K562 (cell line): ENCODE measurements at regions not wholly inside any gene's neighbourhood (a gene's known extent, or its start where the extent isn't known, plus 50 kb on each side); places are given as distances from the start of the nearest gene placed in this dataset.
A peak's percentile ranks its signal among the peaks of the same experiment; 100 is the strongest.

Experiments used
- ATAC-seq: fragments of 200-7000 bp; cut with Tn5 transposase; 3 replicates; pipeline ENCODE4 v1.9.1; 2020; ENCODE audit warnings: moderate library complexity
- BruUV-seq: library from RNA; stranded (reverse); fragments of 400-500 nt; replicated peaks from 2 replicates; lab custom pipeline; 2021; lab: Mats Ljungman, UMichigan
- CTCF ChIA-PET: fragments of 300-600 bp; formaldehyde crosslinking; extraction: SDS; loops from one replicate; lab custom pipeline; 2021; ENCODE audit warnings: low intra/inter-chr PET ratio; lab: Yijun Ruan, JAX
- POLR2A ChIA-PET: fragments of 300-600, 350-650 bp; sonication (Branson Sonifier 250); formaldehyde crosslinking; extraction: SDS; loops from one replicate; lab custom pipeline; 2021; ENCODE audit warnings: antibody characterized with exemption, inconsistent platforms; lab: Yijun Ruan, JAX
- DNase-seq, 4 experiments: peaks; one replicate each; pipeline versions ENCODE4 v3.0.0 to v3.0.0-alpha.2; 2011 to 2018; ENCODE audit warnings: low spot score in 3 of 4, mixed read lengths in 3 of 4; ENCODE audit errors: extremely low read depth in 1 of 4
- FAIRE-seq: peaks from 2 replicates; lab custom pipeline; 2011; peaks lifted over from hg19 to GRCh38; lab: Jason Lieb, UNC
- H2AFZ ChIP-seq: 2 replicates; pipeline ENCODE4 v1.6.0; 2011; ENCODE audit warnings: low read depth, low read length, control low read depth, inconsistent platforms
- H3K27ac ChIP-seq: fragments of 200-600 bp; 3 replicates; pipeline ENCODE4 v1.8.0; 2011; ENCODE audit warnings: low read depth, mild to moderate bottlenecking, control low read depth, inconsistent platforms, low read length, moderate library complexity, mixed read lengths; ENCODE audit errors: extremely low read depth
- H3K27me3 ChIP-seq, 2 experiments: fragments of 300-600 bp in 1 of 2; 2 replicates in 1 of 2; 3 replicates in 1 of 2; pipeline versions ENCODE4 v1.6.0 to v1.8.0; 2011; ENCODE audit warnings: inconsistent platforms in 2 of 2, low read length in 2 of 2, mild to moderate bottlenecking in 1 of 2, mixed read lengths in 1 of 2, moderate library complexity in 1 of 2; ENCODE audit not compliant: control insufficient read depth in 2 of 2, insufficient read depth in 2 of 2
- H3K36me3 ChIP-seq: fragments of 300-600 bp; 3 replicates; pipeline ENCODE4 v1.8.0; 2011; ENCODE audit warnings: mild to moderate bottlenecking, low read length, inconsistent platforms; ENCODE audit not compliant: control insufficient read depth, insufficient read depth
- H3K4me1 ChIP-seq, 2 experiments: fragments of 200-600 bp in 1 of 2; replicated peaks in 1 of 2; 2 replicates in 1 of 2; 3 replicates in 1 of 2; pipeline versions ENCODE4 v1.5.1 to v1.8.0; 2011; ENCODE audit warnings: inconsistent platforms in 2 of 2, low read length in 2 of 2, mild to moderate bottlenecking in 1 of 2, mixed read lengths in 1 of 2, moderate library complexity in 1 of 2; ENCODE audit not compliant: control insufficient read depth in 2 of 2, insufficient read depth in 2 of 2
- H3K4me2 ChIP-seq: 2 replicates; pipeline ENCODE4 v1.6.1; 2011; ENCODE audit warnings: low read length, control low read depth, inconsistent platforms, mixed read lengths; ENCODE audit not compliant: insufficient read depth
- H3K4me3 ChIP-seq: fragments of 200-600 bp; sonication (generic), shearing (Covaris generic); 2 replicates; pipeline ENCODE4 v1.5.1; 2016; ENCODE audit warnings: control low read depth, inconsistent platforms
- H3K79me2 ChIP-seq: fragments of 200-600 bp; 3 replicates; pipeline ENCODE4 v1.8.0; 2011; ENCODE audit warnings: low read length, inconsistent platforms; ENCODE audit not compliant: control insufficient read depth, insufficient read depth
- H3K9ac ChIP-seq, 2 experiments: 2 replicates each; pipeline versions ENCODE4 v1.6.0 to v1.6.1; 2011; ENCODE audit warnings: low read depth in 2 of 2, low read length in 2 of 2, control low read depth in 1 of 2, inconsistent platforms in 1 of 2, mild to moderate bottlenecking in 1 of 2, mixed read lengths in 1 of 2; ENCODE audit not compliant: insufficient read depth in 1 of 2
- H3K9me1 ChIP-seq: one replicate; pipeline ENCODE4 v1.6.0; 2011; ENCODE audit warnings: inconsistent platforms, mild to moderate bottlenecking, low read length, moderate library complexity; ENCODE audit not compliant: control insufficient read depth, insufficient read depth
- H3K9me3 ChIP-seq: replicated peaks from 2 replicates; pipeline ENCODE4 v1.5.1; 2011; ENCODE audit warnings: low read depth, low read length, inconsistent platforms; ENCODE audit not compliant: control insufficient read depth, insufficient read depth
- H4K20me1 ChIP-seq: replicated peaks from 2 replicates; pipeline ENCODE4 v1.6.1; 2011; ENCODE audit warnings: low read length, inconsistent platforms, mixed read lengths; ENCODE audit not compliant: control insufficient read depth, insufficient read depth
- POLR3A ChIP-seq: IDR thresholded peaks from 2 replicates; pipeline ENCODE4 v1.6.1; 2011; ENCODE audit warnings: borderline replicate concordance, mild to moderate bottlenecking, moderate library complexity; ENCODE audit not compliant: insufficient read length, insufficient read depth; ENCODE audit errors: extremely low read depth
- TEAD2 ChIP-seq: fragments of 450-650 bp; IDR thresholded peaks from 2 replicates; pipeline ENCODE4 v1.6.1; 2016; ENCODE audit warnings: missing genetic modification characterization, control low read depth, missing compliant biosample characterization
- THRA ChIP-seq: fragments of 450-650 bp; IDR thresholded peaks from 2 replicates; pipeline ENCODE4 v1.6.1; 2017; ENCODE audit warnings: mild to moderate bottlenecking, moderate library complexity
- THRB ChIP-seq: fragments of 450-650 bp; formaldehyde crosslinking; conservative IDR thresholded peaks from 2 replicates; pipeline ENCODE4 v1.4.0; 2022; ENCODE audit warnings: mild to moderate bottlenecking, missing genetic modification characterization
- WGBS: fragments of 100-300 bp; shearing (Covaris generic); methylation state at CpG from one replicate; pipeline ENCODE4 v1.1.6; 2016; ENCODE audit warnings: low coverage, mixed read lengths; ENCODE audit not compliant: insufficient coverage; ENCODE audit errors: missing lambda C conversion rate; 5-methylcytosine and 5-hydroxymethylcytosine counted together
- in situ Hi-C: fragments of 300-500 bp; cut with MboI; formaldehyde crosslinking; loops from 4 replicates; pipeline ENCODE4 v1.15.0; 2018; ENCODE audit warnings: inconsistent platforms, mixed read lengths
- intact Hi-C: fragments of 100-400 bp; cut with micrococcal nuclease; formaldehyde crosslinking; loops from 2 replicates; pipeline ENCODE4 v1.14.2; 2022

GRCh38 chr1:36635284-36635683, 152.6 kb upstream of the CSF3R start:
- Histone ChIP-seq H2AFZ (no peak overlapping the region), H3K36me3 (no peaks in the 10 kb centered on the region), H3K4me3 (no peak overlapping the region), H3K79me2 (no peaks in the 10 kb centered on the region), H3K27ac (no peak overlapping the region), H3K9me3 (no peaks in the 10 kb centered on the region), H3K4me2 (no peak overlapping the region), H3K4me1 (no peaks in the 10 kb centered on the region), H3K9me1 (no peaks in the 10 kb centered on the region), H3K9ac (no peak overlapping the region), H4K20me1 (0 out of 2 replicates have a peak, but pooled peaks cover 4% of the 10 kb centered on the region), H3K27me3 (peaks cover 11 to 41% of the 10 kb centered on the region in 2 experiments; a peak in 4 of 5 replicates)
- 0% methylated on average over 5 of the region's 5 CpGs for WGBS
- FAIRE-seq (peak; percentile 35), DNase-seq (no peak), ATAC-seq (no peak)
- intact Hi-C loops (no loop called here), in situ Hi-C loops (no loop called here)
- CTCF ChIA-PET, result interaction anchor here (1.0 kb wide), 1 partner anchor 15 kb away, joined by 3 read pairs; no protein-coding TSS in a partner anchor
- TF ChIP-seq THRB, result 0 out of 2 replicates have a peak, but pooled peaks have one; percentile 23
- TF ChIP-seq POLR3A, result no peak
- BruUV-seq, result no TSS peak
- POLR2A ChIA-PET, result interaction anchor here (1.4 kb wide), 1 partner anchor 11 kb away, joined by 11 read pairs; no protein-coding TSS in a partner anchor

- Histone ChIP-seq H3K9me1 (no peaks in the 10 kb centered on the region), H3K4me3 (no peak overlapping the region), H3K36me3 (no peaks in the 10 kb centered on the region), H3K4me2 (no peak overlapping the region), H2AFZ (no peak overlapping the region), H3K27ac (no peak overlapping the region), H3K79me2 (no peaks in the 10 kb centered on the region), H3K9ac (no peak overlapping the region), H3K27me3 (peaks cover 12 to 22% of the 10 kb centered on the region in 2 experiments; a peak in 4 of 5 replicates), H3K9me3 (no peaks in the 10 kb centered on the region), H3K4me1 (no peaks in the 10 kb centered on the region; a peak in 1 of 5 replicates), H4K20me1 (peaks cover 6% of the 10 kb centered on the region; the same call in 1 of the 2 replicates)
- POLR2A ChIA-PET, result interaction anchor here (0.7 to 1.0 kb wide), 2 partner anchors 82 to 105 kb away, joined by 3 read pairs; no protein-coding TSS in a partner anchor
- no peak for FAIRE-seq
- in situ Hi-C loops (no loop called here), intact Hi-C loops (no loop called here)
- CTCF ChIA-PET, result no interaction called here
- BruUV-seq, result no TSS peak
- peak in 3 of 4 experiments; percentile 16 to 35 (median 22) for DNase-seq
- ATAC-seq, result no peak
- WGBS, result 3% methylated on average over 5 of the region's 5 CpGs
- TF ChIP-seq TEAD2, result no peak
- no peak for TF ChIP-seq THRA
Measured at GRCh38 chr1:36628804-36629203, 146.1 kb upstream of the CSF3R start.
